NCI-H146 treated with DMSO at 0.1 percent for 48 hours (cell line): ENCODE measurements at regions not wholly inside any gene's neighbourhood (a gene's known extent, or its start where the extent isn't known, plus 50 kb on each side); places are given as distances from the start of the nearest gene placed in this dataset.

ENCODE experiments used
- DNase-seq: peaks from one replicate; lab custom pipeline; 2025; ENCODE audit not compliant: unreplicated experiment; lab: John Stamatoyannopoulos, UW

- DNase-seq: peak; percentile 27
Observed at GRCh38 chr2:44825702-44826101, 115.8 kb upstream of the SIX3 start.

DNA sequence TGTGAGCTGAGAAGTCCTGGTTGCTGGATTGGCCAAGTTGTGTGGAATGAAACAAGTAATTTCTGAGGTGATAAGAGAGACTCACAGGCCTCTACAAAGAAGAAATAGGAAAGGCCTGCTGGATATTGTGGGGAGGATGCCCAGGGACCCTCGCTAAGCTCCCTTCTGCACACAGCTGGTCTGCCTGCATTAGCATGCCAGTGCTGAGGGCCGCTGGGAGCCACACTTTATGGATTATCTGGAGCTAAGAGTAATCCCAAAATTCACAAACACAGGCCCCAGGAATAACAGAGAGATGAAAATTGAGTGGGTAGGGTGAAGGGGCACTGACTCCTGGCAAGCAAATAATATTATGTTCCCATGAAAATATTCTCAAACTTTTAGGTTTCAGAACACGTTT, 114.9 kb upstream of the SIX3 start:
- no peak for DNase-seq

GRCh38 chr2:44829771-44830170, 111.7 kb upstream of the SIX3 start:
- no peak for DNase-seq

GRCh38 chr2:44833171-44834069, 108.1 kb upstream of the SIX3 start:
- no peak for DNase-seq

- DNase-seq: no peak
Observed at GRCh38 chr2:44834656-44835055, 106.8 kb upstream of the SIX3 start.

GRCh38 chr2:44836174-44836573, 105.3 kb upstream of the SIX3 start:
- no peak for DNase-seq

- no peak for DNase-seq
Observed at GRCh38 chr2:44836916-44837315, 104.6 kb upstream of the SIX3 start.

DNA sequence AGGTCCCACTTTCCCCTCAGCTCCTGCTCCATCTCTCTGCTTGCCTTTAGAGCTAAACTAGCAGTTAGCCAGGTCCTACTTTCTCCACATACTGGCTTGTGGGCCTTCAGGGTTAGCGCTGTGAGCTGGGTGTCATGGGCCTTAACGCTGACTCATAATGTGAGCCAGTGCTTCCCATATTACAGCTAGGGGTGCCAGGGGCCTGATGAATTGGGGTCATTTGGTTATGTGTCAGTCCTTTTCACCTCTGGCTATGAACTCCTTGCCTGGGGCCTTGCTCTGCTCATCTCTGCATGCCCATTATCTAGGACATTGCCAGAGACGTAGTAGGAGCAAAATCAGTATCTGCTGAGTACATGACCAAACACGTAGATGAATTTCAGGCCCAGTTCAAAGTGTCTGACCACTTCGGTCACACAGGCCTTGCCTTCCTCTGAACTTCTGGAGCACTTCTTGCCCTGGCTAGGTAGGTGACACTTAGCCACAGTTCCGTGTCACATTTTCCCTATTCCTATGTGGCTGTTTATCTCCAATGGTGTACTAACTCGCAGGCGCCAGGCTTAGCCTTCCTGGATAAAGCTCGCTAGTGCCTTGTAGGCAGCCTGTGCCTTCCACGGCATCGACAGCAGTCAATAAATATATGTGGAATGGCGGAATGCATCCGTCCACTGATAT, 103.2 kb upstream of the SIX3 start:
- no peak for DNase-seq

DNA sequence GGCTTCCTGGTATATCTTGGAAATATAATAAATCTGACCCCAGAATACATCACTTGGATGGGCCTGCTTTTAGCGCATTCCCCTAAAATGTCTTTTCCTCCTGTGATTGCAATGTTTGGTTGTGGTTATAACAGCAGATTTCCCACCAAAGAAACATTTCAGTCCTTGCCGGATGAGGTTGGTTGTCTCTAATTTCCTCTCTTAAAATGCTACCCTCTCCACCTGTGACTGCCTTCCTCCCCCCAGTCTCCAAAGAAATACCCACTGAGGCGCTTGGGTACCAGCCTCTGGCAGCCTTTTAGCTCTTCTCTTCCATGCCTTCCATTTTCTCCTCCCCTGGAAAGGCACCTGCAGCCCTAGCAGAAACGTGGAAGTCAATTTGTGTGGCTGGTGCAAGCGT, 102.1 kb upstream of the SIX3 start:
- DNase-seq: no peak

- DNase-seq: no peak
Observed at GRCh38 chr2:44839771-44840502, 101.6 kb upstream of the SIX3 start.

GRCh38 chr2:44840503-44840850, 101.0 kb upstream of the SIX3 start:
- no peak for DNase-seq

DNA sequence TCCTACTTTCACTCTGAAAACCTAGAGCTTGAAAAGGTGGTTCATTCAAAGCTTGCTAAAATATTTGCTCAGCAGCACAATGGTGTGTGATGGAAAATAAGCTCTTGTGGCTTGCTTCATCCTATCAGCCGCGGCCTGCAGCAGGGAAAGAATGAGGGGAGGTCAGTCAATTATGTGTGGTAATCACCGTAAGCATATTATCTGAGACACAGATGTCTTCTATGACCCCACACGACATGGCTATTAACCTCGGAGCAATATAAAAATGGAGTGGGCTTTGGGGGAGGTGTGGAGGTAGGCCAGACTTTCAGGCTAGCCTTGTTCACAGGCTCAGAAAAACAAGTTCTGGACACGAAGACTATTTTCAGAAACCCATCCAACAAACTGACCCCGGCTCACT, 98.4 kb upstream of the SIX3 start:
- peak; percentile 82 for DNase-seq

GRCh38 chr2:44843641-44844310, 97.7 kb upstream of the SIX3 start:
- no peak for DNase-seq

DNA sequence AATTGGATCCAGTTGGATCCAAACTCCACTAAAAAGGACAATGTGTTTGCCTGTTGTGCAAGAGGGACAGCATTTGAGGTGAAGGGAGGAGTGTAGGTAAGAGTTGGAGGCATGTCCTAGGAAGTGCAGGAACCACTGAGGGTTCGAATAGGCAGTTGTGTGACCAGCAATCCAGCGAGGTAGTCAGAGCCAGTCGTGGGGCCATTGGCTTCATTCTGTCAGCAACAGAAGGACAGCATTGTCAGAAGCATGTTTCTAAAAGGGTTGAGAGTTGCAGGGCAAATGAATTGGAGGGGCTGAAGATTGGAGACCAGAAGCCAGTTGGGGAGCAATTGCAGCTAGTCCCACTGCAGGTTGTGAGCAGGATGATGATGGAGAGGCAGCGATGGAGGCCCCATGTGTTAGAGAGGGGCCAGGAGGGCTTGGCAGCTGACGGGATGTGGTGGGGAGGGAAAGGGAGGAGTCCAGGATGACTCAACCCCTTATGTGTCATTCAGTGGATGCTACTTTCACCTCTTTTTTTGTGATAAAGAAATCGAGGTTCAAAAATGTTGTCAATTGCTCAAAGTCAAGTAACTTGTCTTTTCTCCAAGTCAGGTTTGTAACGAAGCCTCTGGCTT, 96.7 kb upstream of the SIX3 start:
- no peak for DNase-seq

DNA sequence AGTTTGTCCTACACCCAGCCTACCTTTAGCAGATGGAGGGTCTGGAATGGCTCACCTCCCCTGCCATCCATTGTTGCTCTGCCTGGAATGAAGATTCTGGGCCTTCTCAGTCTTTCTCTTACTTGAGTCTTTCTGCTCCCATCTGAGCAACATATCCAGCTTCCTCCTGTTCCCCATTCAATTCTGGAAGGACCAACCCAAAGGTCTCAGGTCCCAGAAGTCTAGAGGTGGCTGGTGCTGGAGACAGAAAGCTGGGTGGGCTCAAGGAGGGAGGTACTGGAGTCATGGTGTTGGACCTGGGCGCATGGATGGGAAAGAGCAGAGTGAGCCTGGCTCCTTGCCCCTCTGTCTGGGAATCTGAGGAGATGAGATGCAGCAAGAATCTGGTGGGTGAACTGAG, 93.5 kb upstream of the SIX3 start:
- no peak for DNase-seq

DNA sequence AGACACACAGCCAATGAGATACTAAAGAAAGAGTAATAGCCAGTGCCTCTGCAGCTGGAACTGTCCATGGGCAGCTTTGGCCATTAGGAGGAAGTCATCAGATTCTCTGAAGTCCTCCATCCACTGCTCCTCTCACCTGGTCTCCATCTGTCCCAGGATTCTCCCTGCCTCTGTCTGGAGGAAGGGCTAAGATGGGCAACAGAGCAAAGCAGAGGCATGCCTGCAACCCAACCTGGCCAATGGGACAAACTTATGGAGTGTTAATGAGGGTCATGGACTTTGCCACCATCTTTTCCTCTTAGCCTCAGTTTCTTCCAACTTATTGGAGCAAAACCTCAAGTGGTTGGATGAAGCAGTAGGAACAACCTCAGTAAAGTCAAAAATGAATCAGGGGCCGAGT, 91.5 kb upstream of the SIX3 start:
- no peak for DNase-seq

- no peak for DNase-seq
Observed at GRCh38 chr2:44851518-44851917, 90.0 kb upstream of the SIX3 start.

- no peak for DNase-seq
Observed at GRCh38 chr2:44852594-44852993, 88.9 kb upstream of the SIX3 start.

DNA sequence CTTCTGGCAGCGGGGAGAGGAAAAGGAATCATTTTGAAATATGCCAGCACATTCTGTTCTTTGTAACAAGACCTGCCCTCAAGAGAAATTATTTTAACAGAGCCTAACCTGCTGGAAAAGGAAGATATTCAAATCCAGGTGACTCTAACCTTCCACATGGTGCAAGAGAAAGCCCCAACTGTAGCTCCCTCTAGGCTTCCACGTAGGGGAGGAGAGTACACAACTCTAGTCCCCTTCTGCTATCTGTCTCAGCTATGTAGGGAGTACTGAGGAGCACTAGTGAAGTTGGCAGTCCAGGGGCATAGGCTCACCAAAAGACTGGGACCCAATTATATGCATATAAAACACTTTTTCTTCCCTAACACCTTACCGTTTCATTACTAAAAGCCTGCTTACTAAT, 82.2 kb upstream of the SIX3 start:
- no peak for DNase-seq

DNA sequence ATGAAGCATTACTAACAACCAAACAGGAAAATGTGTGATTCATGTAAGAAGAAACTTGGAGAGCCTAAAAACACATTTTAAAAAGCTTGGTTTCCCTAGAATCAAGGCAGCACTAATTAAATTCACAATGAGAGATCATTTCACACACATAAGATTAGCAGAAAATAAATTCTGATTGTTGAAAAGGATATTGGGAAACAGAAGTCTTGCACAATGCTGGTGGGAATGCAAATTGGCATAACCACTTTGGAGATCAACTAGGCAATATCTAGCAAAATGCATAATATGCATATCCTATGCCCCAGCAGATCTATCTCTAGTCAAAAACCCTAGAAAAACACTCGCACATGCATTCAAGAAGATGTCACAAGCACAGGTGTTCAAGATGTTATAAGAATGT, 75.3 kb upstream of the SIX3 start:
- DNase-seq: no peak

DNA sequence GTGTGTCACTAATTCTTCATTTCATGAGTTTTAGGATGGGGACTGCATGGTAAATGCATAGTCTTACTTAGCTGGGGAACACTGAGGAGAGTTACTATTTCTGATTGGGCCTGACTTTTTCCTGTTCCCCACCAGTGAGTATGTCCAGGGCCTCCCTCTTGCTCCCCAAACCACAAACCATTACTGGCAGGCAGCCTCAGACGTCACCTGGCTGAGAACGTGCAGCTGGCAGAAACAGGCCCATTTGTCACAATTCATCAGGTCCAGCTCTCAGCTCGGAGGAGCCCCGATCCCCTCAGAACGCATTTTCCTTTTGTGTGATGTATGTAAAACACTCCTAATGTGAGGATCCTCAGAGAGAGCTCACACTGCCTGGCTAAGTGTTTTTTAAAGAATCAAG, 71.7 kb upstream of the SIX3 start:
- DNase-seq: no peak
